ENCODE measurements at regions not wholly inside any gene's neighbourhood (a gene's known extent, or its start where the extent isn't known, plus 50 kb on each side); places are given as distances from the start of the nearest gene placed in this dataset.

DNA sequence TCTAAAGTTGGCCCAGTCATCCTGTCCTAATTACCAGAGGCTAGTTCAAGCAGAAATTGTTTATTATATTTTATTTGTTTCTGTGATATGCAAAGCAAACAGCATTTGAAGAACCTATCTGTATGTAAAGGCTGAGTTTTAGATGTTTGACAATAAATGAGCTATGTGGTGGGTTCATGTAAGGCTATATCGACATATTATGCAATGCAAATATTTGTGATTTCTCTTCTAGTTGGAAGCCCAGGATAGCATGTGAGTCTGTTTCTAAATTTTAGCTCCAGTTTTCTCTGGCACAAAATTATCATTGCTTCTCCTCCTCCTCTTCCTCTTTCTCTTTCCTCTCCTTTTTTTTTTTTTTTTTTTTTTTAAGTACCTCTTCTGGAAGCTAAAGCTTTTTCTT, 263.2 kb upstream of the LMCD1 start:
- no peak overlapping the region for H3K4me3 ChIP-seq (replicated peaks; ENCODE audit: insufficient read depth, low read length)
- DNase-seq (ENCODE audit: low read depth in 1 of 2, low spot score in 1 of 2) = no peak
- no peak for TF ChIP-seq POLR2AphosphoS5 (IDR thresholded peaks at IDR 0.05; ENCODE audit: low read depth)
- H3K27ac ChIP-seq (replicated peaks) = no peak overlapping the region
- H3K27me3 ChIP-seq (ENCODE audit: insufficient read depth, poor library complexity, severe bottlenecking) = no peaks in the 10 kb centered on the region

DNA sequence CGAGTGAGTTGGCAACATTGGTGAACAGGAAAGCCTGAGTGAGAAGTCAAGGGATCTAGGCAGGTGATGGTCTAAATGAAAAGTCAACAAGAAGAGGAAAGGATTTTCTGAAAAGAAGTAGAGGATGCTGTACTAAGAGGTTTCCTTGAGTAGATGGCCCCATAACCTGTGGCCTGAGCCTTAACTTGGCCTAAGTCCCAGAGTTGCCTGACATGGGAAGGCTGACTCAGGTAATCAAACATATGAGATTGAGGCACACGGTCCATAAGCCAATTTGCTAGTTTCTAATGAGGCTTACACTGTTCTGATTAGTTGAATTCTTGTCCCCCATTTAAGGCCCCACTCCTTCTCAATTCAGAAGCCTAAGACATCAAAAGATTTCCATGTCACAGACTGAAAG, 262.5 kb upstream of the LMCD1 start:
- Histone ChIP-seq H3K27ac (replicated peaks) (no peak overlapping the region), H3K27me3 (ENCODE audit: insufficient read depth, poor library complexity, severe bottlenecking) (no peaks in the 10 kb centered on the region), H3K4me3 (replicated peaks; ENCODE audit: insufficient read depth, low read length) (no peak overlapping the region)
- no peak for DNase-seq (ENCODE audit: low read depth in 1 of 2, low spot score in 1 of 2)
- TF ChIP-seq, protein P1, sequence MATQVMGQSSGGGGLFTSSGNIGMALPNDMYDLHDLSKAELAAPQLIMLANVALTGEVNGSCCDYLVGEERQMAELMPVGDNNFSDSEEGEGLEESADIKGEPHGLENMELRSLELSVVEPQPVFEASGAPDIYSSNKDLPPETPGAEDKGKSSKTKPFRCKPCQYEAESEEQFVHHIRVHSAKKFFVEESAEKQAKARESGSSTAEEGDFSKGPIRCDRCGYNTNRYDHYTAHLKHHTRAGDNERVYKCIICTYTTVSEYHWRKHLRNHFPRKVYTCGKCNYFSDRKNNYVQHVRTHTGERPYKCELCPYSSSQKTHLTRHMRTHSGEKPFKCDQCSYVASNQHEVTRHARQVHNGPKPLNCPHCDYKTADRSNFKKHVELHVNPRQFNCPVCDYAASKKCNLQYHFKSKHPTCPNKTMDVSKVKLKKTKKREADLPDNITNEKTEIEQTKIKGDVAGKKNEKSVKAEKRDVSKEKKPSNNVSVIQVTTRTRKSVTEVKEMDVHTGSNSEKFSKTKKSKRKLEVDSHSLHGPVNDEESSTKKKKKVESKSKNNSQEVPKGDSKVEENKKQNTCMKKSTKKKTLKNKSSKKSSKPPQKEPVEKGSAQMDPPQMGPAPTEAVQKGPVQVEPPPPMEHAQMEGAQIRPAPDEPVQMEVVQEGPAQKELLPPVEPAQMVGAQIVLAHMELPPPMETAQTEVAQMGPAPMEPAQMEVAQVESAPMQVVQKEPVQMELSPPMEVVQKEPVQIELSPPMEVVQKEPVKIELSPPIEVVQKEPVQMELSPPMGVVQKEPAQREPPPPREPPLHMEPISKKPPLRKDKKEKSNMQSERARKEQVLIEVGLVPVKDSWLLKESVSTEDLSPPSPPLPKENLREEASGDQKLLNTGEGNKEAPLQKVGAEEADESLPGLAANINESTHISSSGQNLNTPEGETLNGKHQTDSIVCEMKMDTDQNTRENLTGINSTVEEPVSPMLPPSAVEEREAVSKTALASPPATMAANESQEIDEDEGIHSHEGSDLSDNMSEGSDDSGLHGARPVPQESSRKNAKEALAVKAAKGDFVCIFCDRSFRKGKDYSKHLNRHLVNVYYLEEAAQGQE (IDR thresholded peaks at IDR 0.05; ENCODE audit: insufficient replicate concordance, low read depth) = no peak
- TF ChIP-seq POLR2AphosphoS5 (IDR thresholded peaks at IDR 0.05; ENCODE audit: low read depth) (no peak), SPI1 (IDR thresholded peaks at IDR 0.05; ENCODE audit: borderline replicate concordance, low read depth) (no peak), GABPA (IDR thresholded peaks at IDR 0.05; ENCODE audit: low read depth) (no peak)
- TF ChIP-seq, protein P2, sequence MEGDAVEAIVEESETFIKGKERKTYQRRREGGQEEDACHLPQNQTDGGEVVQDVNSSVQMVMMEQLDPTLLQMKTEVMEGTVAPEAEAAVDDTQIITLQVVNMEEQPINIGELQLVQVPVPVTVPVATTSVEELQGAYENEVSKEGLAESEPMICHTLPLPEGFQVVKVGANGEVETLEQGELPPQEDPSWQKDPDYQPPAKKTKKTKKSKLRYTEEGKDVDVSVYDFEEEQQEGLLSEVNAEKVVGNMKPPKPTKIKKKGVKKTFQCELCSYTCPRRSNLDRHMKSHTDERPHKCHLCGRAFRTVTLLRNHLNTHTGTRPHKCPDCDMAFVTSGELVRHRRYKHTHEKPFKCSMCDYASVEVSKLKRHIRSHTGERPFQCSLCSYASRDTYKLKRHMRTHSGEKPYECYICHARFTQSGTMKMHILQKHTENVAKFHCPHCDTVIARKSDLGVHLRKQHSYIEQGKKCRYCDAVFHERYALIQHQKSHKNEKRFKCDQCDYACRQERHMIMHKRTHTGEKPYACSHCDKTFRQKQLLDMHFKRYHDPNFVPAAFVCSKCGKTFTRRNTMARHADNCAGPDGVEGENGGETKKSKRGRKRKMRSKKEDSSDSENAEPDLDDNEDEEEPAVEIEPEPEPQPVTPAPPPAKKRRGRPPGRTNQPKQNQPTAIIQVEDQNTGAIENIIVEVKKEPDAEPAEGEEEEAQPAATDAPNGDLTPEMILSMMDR (IDR thresholded peaks at IDR 0.05; ENCODE audit: insufficient read depth, low read length) = no peak

DNA sequence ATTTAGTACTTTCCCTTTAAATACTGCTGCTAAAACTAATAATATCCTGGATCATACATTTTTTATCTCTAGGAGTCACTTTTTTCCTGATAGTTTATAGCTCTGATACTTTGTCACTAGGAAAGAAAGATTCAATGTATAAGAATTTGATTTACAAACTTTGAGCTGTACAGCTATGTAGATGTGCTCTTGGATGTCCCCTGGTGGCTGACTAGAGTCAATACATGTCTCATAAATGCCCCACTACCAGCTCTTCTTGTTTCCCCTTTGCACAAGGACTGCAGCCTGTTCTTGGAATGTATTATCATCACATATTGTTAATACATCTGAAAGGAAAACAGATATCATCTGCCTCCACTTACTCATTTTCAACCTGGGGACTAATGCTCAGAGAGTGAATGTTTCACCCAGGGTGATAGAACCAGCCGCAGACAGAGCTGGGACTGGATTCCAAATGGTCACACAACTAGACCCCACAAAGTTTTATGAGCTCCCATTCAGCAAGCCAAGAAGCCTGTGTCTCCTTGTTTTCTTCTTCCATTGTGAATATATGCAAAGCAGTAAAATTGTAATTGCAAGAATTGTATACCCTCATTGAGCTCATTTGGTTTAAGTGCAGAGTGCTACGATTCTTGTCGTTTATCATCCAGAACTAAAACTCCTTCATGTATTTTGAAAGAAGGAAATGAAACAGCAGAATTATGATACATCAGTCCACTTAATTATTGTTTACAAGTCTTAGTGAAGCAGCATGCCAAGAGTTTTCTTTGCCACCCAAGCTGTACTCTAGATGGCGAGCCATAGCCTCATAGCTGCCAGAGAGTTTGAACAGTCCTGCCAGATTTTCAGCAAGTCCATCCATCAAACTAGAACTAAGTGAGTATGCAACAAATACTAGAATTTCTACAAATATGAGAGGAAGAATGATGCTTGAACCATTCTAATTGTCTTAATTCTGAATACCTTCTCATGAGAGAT, 261.6 kb upstream of the LMCD1 start:
- Histone ChIP-seq H3K27me3 (ENCODE audit: insufficient read depth, poor library complexity, severe bottlenecking) (no peaks in the 10 kb centered on the region), H3K27ac (replicated peaks) (no peak overlapping the region), H3K4me3 (replicated peaks; ENCODE audit: insufficient read depth, low read length) (no peak overlapping the region)
- TF ChIP-seq, protein P2 (IDR thresholded peaks at IDR 0.05; ENCODE audit: insufficient read depth, low read length) = peak; percentile 78
- no peak for TF ChIP-seq GABPA (IDR thresholded peaks at IDR 0.05; ENCODE audit: low read depth)
- peak; percentile 6 to 29 for DNase-seq (ENCODE audit: low read depth in 1 of 2, low spot score in 1 of 2)

DNA sequence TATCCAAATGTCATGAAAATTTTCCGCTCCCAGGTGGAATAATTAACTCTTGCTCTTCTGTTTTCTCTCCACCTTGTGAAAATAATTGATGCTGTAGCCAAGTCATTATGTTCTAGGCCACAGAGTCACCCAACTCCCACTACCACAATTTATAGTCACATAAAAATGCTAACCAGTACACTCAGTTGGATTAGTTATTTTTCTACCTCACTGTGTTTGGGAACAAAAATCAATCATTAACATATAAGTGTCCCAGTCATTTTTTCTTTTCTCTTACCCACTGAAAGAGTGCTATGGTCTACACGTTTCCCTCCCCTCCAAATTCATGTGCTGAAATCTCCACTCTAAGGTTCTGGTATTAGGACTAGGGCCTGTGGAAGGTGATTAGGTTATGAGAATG, 255.6 kb upstream of the LMCD1 start:
- TF ChIP-seq GABPA (IDR thresholded peaks at IDR 0.05; ENCODE audit: low read depth) = no peak
- TF ChIP-seq, protein P2 (IDR thresholded peaks at IDR 0.05; ENCODE audit: insufficient read depth, low read length) = no peak
- no peak for TF ChIP-seq POLR2AphosphoS5 (IDR thresholded peaks at IDR 0.05; ENCODE audit: low read depth)
- TF ChIP-seq SPI1 (IDR thresholded peaks at IDR 0.05; ENCODE audit: borderline replicate concordance, low read depth) = no peak
- TF ChIP-seq, protein P1 (IDR thresholded peaks at IDR 0.05; ENCODE audit: insufficient replicate concordance, low read depth) = no peak
- no peak for DNase-seq (ENCODE audit: low read depth in 1 of 2, low spot score in 1 of 2)
- no peaks in the 10 kb centered on the region for H3K27me3 ChIP-seq (ENCODE audit: insufficient read depth, poor library complexity, severe bottlenecking)

More for the DNA sequence above, 255.6 kb upstream of the LMCD1 start:
- Histone ChIP-seq H3K4me3 (replicated peaks; ENCODE audit: insufficient read depth, low read length) (no peak overlapping the region), H3K27ac (replicated peaks) (no peak overlapping the region)

Data from HL-60 (cell line).